WTC11 (cell line): ENCODE measurements at regions not wholly inside any gene's neighbourhood (a gene's known extent, or its start where the extent isn't known, plus 50 kb on each side); places are given as distances from the start of the nearest gene placed in this dataset.

Experiments used
- ATF1 ChIP-seq: sonication (generic); formaldehyde crosslinking; IDR thresholded peaks from 2 replicates; pipeline ENCODE4 v1.8.1; 2023; ENCODE audit warnings: mild to moderate bottlenecking, moderate library complexity, missing genetic modification reagents
- ATF3 ChIP-seq: sonication (generic); formaldehyde crosslinking; conservative IDR thresholded peaks from 2 replicates; pipeline ENCODE4 v1.8.1; 2022; ENCODE audit warnings: mild to moderate bottlenecking, missing genetic modification reagents
- CTCF ChIP-seq: fragments of 200-600 bp; IDR thresholded peaks from 2 replicates; pipeline ENCODE4 v1.8.0; 2022; ENCODE audit warnings: antibody characterized with exemption
- MLX ChIP-seq: sonication (generic); formaldehyde crosslinking; IDR thresholded peaks from 2 replicates; pipeline ENCODE4 v1.8.1; 2023; ENCODE audit warnings: mild to moderate bottlenecking, missing genetic modification reagents, moderate library complexity
- PRDM15 ChIP-seq: sonication (generic); formaldehyde crosslinking; IDR thresholded peaks from 2 replicates; pipeline ENCODE4 v1.8.0; 2022; ENCODE audit warnings: missing genetic modification reagents
- USF2 ChIP-seq: sonication (generic); formaldehyde crosslinking; IDR thresholded peaks from 2 replicates; pipeline ENCODE4 v1.8.1; 2023; ENCODE audit warnings: mild to moderate bottlenecking, missing genetic modification reagents, moderate library complexity
- ZNF138 ChIP-seq: sonication (generic); formaldehyde crosslinking; conservative IDR thresholded peaks from 2 replicates; pipeline ENCODE4 v1.8.1; 2022; ENCODE audit warnings: mild to moderate bottlenecking, moderate library complexity, missing genetic modification reagents
- ZNF263 ChIP-seq: sonication (generic); formaldehyde crosslinking; IDR thresholded peaks from 2 replicates; pipeline ENCODE4 v1.8.1; 2022; ENCODE audit warnings: low read depth, mild to moderate bottlenecking, moderate library complexity, missing genetic modification reagents

GRCh38 chr4:173932701-173933100, 350.8 kb downstream of the FBXO8 start:
- no peak for TF ChIP-seq CTCF
- no peak for TF ChIP-seq ZNF263
- no peak for TF ChIP-seq ATF3 (CRISPR knock-in tag)
- TF ChIP-seq PRDM15 (CRISPR knock-in tag) = no peak
- TF ChIP-seq ATF1 (CRISPR knock-in tag) = no peak
- TF ChIP-seq ZNF138 = no peak
- no peak for TF ChIP-seq MLX
- no peak for TF ChIP-seq USF2
